SK-N-SH treated with all-trans-retinoic acid at 6 μM for 48 hours (cell line): ENCODE measurements at regions not wholly inside any gene's neighbourhood (a gene's known extent, or its start where the extent isn't known, plus 50 kb on each side); places are given as distances from the start of the nearest gene placed in this dataset.

Experiments used
- ATAC-seq: fragments of 200-7000 bp; cut with Tn5 transposase; 3 replicates; pipeline ENCODE4 v1.9.1; 2020; ENCODE audit warnings: mild to moderate bottlenecking, moderate library complexity
- ARNTL ChIP-seq: fragments of 450-650 bp; formaldehyde crosslinking; IDR thresholded peaks from 2 replicates; pipeline ENCODE4 v1.5.0; 2020; ENCODE audit warnings: low read depth, mild to moderate bottlenecking, moderate library complexity, borderline replicate concordance
- BACH2 ChIP-seq: fragments of 250-450 bp; sonication (Bioruptor Pico); IDR thresholded peaks from 2 replicates; pipeline ENCODE4 v1.9.0; 2021; ENCODE audit warnings: mild to moderate bottlenecking, borderline replicate concordance
- CREB5 ChIP-seq: fragments of 250-450 bp; sonication (Bioruptor Pico); IDR thresholded peaks from 2 replicates; pipeline ENCODE4 v1.5.1; 2020; ENCODE audit warnings: low read depth, mild to moderate bottlenecking, moderate library complexity
- CSDC2 ChIP-seq: fragments of 250-450 bp; sonication (Bioruptor Pico); IDR thresholded peaks from 2 replicates; pipeline ENCODE4 v1.5.0; 2020; ENCODE audit warnings: mild to moderate bottlenecking, moderate library complexity
- ESRRG ChIP-seq: fragments of 250-450 bp; sonication (Bioruptor Pico); IDR thresholded peaks from 2 replicates; pipeline ENCODE4 v1.6.1; 2021; ENCODE audit warnings: mild to moderate bottlenecking
- GLIS3 ChIP-seq: fragments of 250-450 bp; sonication (Bioruptor Pico); IDR thresholded peaks from 2 replicates; pipeline ENCODE4 v1.5.0; 2020; ENCODE audit warnings: mild to moderate bottlenecking, moderate library complexity
- ISL1 ChIP-seq: fragments of 250-450 bp; sonication (Bioruptor Pico); IDR thresholded peaks from 2 replicates; pipeline ENCODE4 v2.1.2; 2022; ENCODE audit warnings: mild to moderate bottlenecking, moderate library complexity
- OSR1 ChIP-seq: fragments of 250-450 bp; sonication (Bioruptor Pico); IDR thresholded peaks from 2 replicates; pipeline ENCODE4 v1.8.0; 2022; ENCODE audit warnings: moderate library complexity, mild to moderate bottlenecking, inconsistent platforms
- PPARA ChIP-seq: fragments of 250-450 bp; sonication (Bioruptor Pico); IDR thresholded peaks from 2 replicates; pipeline ENCODE4 v1.5.0; 2020; ENCODE audit warnings: mild to moderate bottlenecking, borderline replicate concordance
- RARB ChIP-seq: fragments of 250-450 bp; sonication (Bioruptor Pico); IDR thresholded peaks from 2 replicates; pipeline ENCODE4 v1.8.0; 2021; ENCODE audit warnings: mild to moderate bottlenecking, moderate library complexity
- SNAI2 ChIP-seq: fragments of 250-450 bp; sonication (Bioruptor Pico); IDR thresholded peaks from 2 replicates; pipeline ENCODE4 v1.5.0; 2020; ENCODE audit warnings: mild to moderate bottlenecking, moderate library complexity
- TCF4 ChIP-seq: fragments of 250-450 bp; sonication (Bioruptor Pico); IDR thresholded peaks from 2 replicates; pipeline ENCODE4 v1.8.0; 2021; ENCODE audit warnings: mild to moderate bottlenecking, moderate library complexity, borderline replicate concordance
- TOX ChIP-seq: fragments of 250-450 bp; sonication (Bioruptor Pico); IDR thresholded peaks from 2 replicates; pipeline ENCODE4 v1.8.0; 2021; ENCODE audit warnings: mild to moderate bottlenecking, moderate library complexity, borderline replicate concordance
- ZC3H10 ChIP-seq: fragments of 250-450 bp; sonication (Bioruptor Pico); IDR thresholded peaks from 2 replicates; pipeline ENCODE4 v1.5.1; 2021; ENCODE audit warnings: mild to moderate bottlenecking, moderate library complexity
- ZFP3 ChIP-seq: fragments of 250-450 bp; sonication (Bioruptor Pico); IDR thresholded peaks from 2 replicates; pipeline ENCODE4 v1.5.0; 2020; ENCODE audit warnings: mild to moderate bottlenecking, moderate library complexity
- ZFP30 ChIP-seq: fragments of 450-650 bp; formaldehyde crosslinking; IDR thresholded peaks from 2 replicates; pipeline ENCODE4 v1.5.0; 2022; ENCODE audit warnings: mild to moderate bottlenecking, moderate library complexity
- ZNF565 ChIP-seq: fragments of 450-650 bp; formaldehyde crosslinking; conservative IDR thresholded peaks from 2 replicates; pipeline ENCODE4 v1.5.0; 2020; ENCODE audit warnings: low read depth, mild to moderate bottlenecking, moderate library complexity
- ZNF8 ChIP-seq: fragments of 450-650 bp; formaldehyde crosslinking; IDR thresholded peaks from 2 replicates; pipeline ENCODE4 v1.5.0; 2020; ENCODE audit warnings: mild to moderate bottlenecking, moderate library complexity
- TF ChIP-seq, protein P1 (sequence below): fragments of 250-450 bp; sonication (Bioruptor Pico); IDR thresholded peaks from 2 replicates; pipeline ENCODE4 v1.8.0; 2021; ENCODE audit warnings: low read depth, mild to moderate bottlenecking, moderate library complexity, borderline replicate concordance
- TF ChIP-seq, protein P2 (sequence below): fragments of 250-450 bp; sonication (Bioruptor Pico); IDR thresholded peaks from 2 replicates; pipeline ENCODE4 v1.5.1; 2021; ENCODE audit warnings: mild to moderate bottlenecking, moderate library complexity
- TF ChIP-seq, protein P3 (sequence below): fragments of 250-450 bp; sonication (Bioruptor Pico); IDR thresholded peaks from 2 replicates; pipeline ENCODE4 v1.5.0; 2020; ENCODE audit warnings: mild to moderate bottlenecking, moderate library complexity

- TF ChIP-seq, protein P1, sequence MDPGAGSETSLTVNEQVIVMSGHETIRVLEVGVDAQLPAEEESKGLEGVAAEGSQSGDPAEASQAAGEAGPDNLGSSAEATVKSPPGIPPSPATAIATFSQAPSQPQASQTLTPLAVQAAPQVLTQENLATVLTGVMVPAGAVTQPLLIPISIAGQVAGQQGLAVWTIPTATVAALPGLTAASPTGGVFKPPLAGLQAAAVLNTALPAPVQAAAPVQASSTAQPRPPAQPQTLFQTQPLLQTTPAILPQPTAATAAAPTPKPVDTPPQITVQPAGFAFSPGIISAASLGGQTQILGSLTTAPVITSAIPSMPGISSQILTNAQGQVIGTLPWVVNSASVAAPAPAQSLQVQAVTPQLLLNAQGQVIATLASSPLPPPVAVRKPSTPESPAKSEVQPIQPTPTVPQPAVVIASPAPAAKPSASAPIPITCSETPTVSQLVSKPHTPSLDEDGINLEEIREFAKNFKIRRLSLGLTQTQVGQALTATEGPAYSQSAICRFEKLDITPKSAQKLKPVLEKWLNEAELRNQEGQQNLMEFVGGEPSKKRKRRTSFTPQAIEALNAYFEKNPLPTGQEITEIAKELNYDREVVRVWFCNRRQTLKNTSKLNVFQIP (CRISPR knock-in tag), result no peak
- TF ChIP-seq, protein P2, sequence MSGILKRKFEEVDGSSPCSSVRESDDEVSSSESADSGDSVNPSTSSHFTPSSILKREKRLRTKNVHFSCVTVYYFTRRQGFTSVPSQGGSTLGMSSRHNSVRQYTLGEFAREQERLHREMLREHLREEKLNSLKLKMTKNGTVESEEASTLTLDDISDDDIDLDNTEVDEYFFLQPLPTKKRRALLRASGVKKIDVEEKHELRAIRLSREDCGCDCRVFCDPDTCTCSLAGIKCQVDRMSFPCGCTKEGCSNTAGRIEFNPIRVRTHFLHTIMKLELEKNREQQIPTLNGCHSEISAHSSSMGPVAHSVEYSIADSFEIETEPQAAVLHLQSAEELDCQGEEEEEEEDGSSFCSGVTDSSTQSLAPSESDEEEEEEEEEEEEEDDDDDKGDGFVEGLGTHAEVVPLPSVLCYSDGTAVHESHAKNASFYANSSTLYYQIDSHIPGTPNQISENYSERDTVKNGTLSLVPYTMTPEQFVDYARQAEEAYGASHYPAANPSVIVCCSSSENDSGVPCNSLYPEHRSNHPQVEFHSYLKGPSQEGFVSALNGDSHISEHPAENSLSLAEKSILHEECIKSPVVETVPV (CRISPR knock-in tag), result no peak
- TF ChIP-seq SNAI2 (CRISPR knock-in tag) (no peak), ZFP3 (no peak), OSR1 (no peak), RARB (CRISPR knock-in tag) (no peak), ARNTL (CRISPR knock-in tag) (no peak), CSDC2 (CRISPR knock-in tag) (no peak), ZNF8 (no peak), ZC3H10 (no peak)
These were observed 175.4 kb upstream of the AKR1E2 start (continued) for GRCh38 chr10:4650582-4650981.

DNA sequence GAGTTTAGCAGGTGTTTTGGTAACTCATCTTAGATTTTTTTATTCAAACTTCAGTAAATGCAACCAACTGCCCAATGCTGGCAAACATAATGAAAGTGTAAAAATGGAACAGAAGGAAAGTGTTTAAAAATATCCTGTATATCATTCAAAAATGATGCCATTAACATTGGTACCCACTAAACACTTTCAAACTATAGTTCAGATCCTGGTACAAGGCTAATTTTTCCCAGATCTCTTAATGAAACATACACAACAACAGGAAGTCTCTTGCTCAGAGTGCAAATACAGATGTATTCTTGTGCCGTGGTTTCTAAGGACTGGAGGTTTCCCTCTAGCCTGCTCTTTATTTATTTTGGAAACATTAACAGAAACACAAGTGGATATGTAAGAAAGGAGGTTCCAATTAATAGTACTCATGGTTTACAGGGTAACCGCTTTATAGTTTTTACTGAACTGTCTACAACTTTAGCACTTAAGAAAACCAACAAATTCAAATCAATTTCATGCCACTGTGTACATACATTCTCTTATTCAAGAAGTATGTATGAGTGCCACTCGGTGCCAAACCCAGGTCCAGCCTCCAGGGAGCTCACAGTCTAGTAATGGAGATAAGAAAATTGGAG is 176.0 kb upstream of the AKR1E2 start:
- TF ChIP-seq BACH2 (CRISPR knock-in tag), result no peak
- TF ChIP-seq ESRRG (CRISPR knock-in tag), result no peak
- TF ChIP-seq, all 23 proteins: peak for 0
- ATAC-seq, result peak; percentile 40

GRCh38 chr10:4649471-4649870 is 176.5 kb upstream of the AKR1E2 start:
- no peak for ATAC-seq

DNA sequence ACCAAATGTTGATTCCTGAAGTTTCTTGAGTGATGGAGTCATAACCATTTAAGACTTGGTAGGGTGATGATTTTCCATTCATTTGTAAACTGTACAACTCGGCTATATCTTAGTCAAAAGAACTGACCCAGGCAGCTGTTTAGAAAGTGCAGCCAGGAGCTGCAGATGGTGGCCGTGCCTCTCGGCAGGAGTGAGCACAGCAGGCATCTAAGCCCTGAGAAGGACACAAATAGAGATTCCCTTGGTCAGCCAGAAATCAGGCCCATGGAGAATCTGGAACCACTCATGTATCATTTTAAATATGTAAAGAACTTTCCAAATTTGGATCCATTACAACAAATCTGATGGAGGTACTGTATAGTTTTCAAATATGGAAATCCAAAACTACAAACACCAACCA is 177.0 kb upstream of the AKR1E2 start:
- no peak for ATAC-seq
- TF ChIP-seq CREB5 (no peak), ARNTL (CRISPR knock-in tag) (no peak), ESRRG (CRISPR knock-in tag) (no peak)

More at GRCh38 chr10:4649471-4649870, 176.5 kb upstream of the AKR1E2 start:
- TF ChIP-seq PPARA (no peak), SNAI2 (CRISPR knock-in tag) (no peak), ZFP3 (no peak), TCF4 (CRISPR knock-in tag) (no peak), ZNF8 (no peak)
- TF ChIP-seq, protein P3, sequence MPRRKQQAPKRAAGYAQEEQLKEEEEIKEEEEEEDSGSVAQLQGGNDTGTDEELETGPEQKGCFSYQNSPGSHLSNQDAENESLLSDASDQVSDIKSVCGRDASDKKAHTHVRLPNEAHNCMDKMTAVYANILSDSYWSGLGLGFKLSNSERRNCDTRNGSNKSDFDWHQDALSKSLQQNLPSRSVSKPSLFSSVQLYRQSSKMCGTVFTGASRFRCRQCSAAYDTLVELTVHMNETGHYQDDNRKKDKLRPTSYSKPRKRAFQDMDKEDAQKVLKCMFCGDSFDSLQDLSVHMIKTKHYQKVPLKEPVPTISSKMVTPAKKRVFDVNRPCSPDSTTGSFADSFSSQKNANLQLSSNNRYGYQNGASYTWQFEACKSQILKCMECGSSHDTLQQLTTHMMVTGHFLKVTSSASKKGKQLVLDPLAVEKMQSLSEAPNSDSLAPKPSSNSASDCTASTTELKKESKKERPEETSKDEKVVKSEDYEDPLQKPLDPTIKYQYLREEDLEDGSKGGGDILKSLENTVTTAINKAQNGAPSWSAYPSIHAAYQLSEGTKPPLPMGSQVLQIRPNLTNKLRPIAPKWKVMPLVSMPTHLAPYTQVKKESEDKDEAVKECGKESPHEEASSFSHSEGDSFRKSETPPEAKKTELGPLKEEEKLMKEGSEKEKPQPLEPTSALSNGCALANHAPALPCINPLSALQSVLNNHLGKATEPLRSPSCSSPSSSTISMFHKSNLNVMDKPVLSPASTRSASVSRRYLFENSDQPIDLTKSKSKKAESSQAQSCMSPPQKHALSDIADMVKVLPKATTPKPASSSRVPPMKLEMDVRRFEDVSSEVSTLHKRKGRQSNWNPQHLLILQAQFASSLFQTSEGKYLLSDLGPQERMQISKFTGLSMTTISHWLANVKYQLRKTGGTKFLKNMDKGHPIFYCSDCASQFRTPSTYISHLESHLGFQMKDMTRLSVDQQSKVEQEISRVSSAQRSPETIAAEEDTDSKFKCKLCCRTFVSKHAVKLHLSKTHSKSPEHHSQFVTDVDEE, result no peak
- TF ChIP-seq, protein P2 (CRISPR knock-in tag), result no peak
- TF ChIP-seq, all 23 proteins: peak for 0

DNA sequence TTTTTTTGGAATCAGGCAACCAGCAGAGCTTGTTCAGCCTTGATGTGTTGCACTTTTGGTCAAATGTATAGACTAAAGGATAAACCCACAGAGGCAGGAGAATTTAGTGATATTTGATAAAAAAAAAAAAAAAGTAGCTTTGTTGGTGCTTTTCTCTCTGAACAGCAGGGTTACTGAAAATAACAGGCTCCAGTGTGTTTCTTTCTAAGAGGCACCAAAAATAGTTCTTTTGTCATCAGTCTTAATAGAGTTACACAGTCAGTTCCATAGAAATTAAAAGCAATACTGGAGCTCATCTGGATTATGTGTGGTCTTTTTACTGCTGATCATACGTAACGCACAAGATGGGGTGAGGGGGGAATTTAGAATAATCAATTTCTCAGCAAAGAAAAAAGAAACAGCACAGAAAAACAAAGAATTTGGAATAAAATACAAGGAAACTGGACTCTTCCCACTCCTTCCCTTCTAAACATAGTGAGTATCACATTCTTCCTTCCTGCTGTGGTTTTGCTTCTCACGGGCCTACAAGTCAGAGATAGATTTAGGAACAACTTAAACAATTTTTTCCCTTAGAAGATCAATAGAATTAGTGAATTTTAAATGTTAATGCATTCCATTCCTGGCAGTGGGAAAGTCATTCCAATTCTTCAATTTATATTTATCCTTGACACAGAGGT is 178.8 kb upstream of the AKR1E2 start:
- no peak for ATAC-seq

More for the DNA sequence above, 178.8 kb upstream of the AKR1E2 start:
- TF ChIP-seq RARB (CRISPR knock-in tag) (no peak), ZFP30 (no peak), OSR1 (no peak), TOX (no peak), ZNF8 (no peak), ZNF565 (CRISPR knock-in tag) (no peak), GLIS3 (no peak), CREB5 (no peak), ZC3H10 (no peak), ISL1 (CRISPR knock-in tag) (no peak), TCF4 (CRISPR knock-in tag) (no peak)
- TF ChIP-seq, protein P1 (CRISPR knock-in tag), result no peak
